Natural killer cell (primary cell): ENCODE measurements at regions not wholly inside any gene's neighbourhood (a gene's known extent, or its start where the extent isn't known, plus 50 kb on each side); places are given as distances from the start of the nearest gene placed in this dataset.

Source experiments
- ATAC-seq, 3 donors: fragments of 150-1000 bp in 2 of 3; fragments of 200-7000 bp in 1 of 3; cut with Tn5 transposase; 1 replicate in 1 of 3; 2 replicates in 2 of 3; pipeline ENCODE4 v1.10.0; 2021; ENCODE audit warnings: mild to moderate bottlenecking in 2 of 3, moderate library complexity in 2 of 3
- DNase-seq, 2 donors: peaks; one replicate each; pipeline versions ENCODE4 v3.0.0 to v3.0.0-alpha.2; 2013 to 2021; ENCODE audit warnings: mixed read lengths in 1 of 2
- H3K27ac ChIP-seq: one replicate; pipeline ENCODE4 v1.5.1; 2013; ENCODE audit warnings: mild to moderate bottlenecking, low read length
- H3K27me3 ChIP-seq: one replicate; pipeline ENCODE4 v1.6.1; 2013; ENCODE audit warnings: low read length; ENCODE audit not compliant: control insufficient read depth, insufficient read depth
- H3K36me3 ChIP-seq: one replicate; pipeline ENCODE4 v1.6.1; 2013; ENCODE audit warnings: low read length; ENCODE audit not compliant: control insufficient read depth, insufficient read depth
- H3K4me1 ChIP-seq: one replicate; pipeline ENCODE4 v1.6.1; 2013; ENCODE audit warnings: low read length; ENCODE audit not compliant: control insufficient read depth, insufficient read depth
- H3K4me3 ChIP-seq: one replicate; pipeline ENCODE4 v1.5.1; 2013; ENCODE audit warnings: low read length
- H3K9me3 ChIP-seq: one replicate; pipeline ENCODE4 v1.6.1; 2013; ENCODE audit warnings: low read length; ENCODE audit not compliant: control insufficient read depth, insufficient read depth
- H3K27ac Mint-ChIP-seq, 2 donors: one replicate each; pipeline ENCODE4 v1.8.0; 2022; ENCODE audit warnings: mild to moderate bottlenecking in 2 of 2, mixed read lengths in 2 of 2, moderate library complexity in 1 of 2
- H3K27me3 Mint-ChIP-seq, 2 donors: one replicate each; pipeline ENCODE4 v1.8.0; 2022; ENCODE audit warnings: low read depth in 2 of 2, mixed read lengths in 2 of 2
- H3K36me3 Mint-ChIP-seq: one replicate; pipeline ENCODE4 v1.8.0; 2022; ENCODE audit warnings: mixed read lengths
- H3K4me1 Mint-ChIP-seq, 2 donors: one replicate each; pipeline ENCODE4 v1.8.0; 2022; ENCODE audit warnings: mixed read lengths in 2 of 2
- H3K4me3 Mint-ChIP-seq: one replicate; pipeline ENCODE4 v1.8.0; 2022; ENCODE audit warnings: mild to moderate bottlenecking, moderate library complexity, mixed read lengths
- H3K9me3 Mint-ChIP-seq, 2 donors: one replicate each; pipeline ENCODE4 v1.8.0; 2022; ENCODE audit warnings: mixed read lengths in 2 of 2
- WGBS: methylation state at CpG from one replicate; pipeline ENCODE4 v1.1.7; 2013; ENCODE audit warnings: missing lambda C conversion rate; ENCODE audit not compliant: insufficient coverage; 5-methylcytosine and 5-hydroxymethylcytosine counted together
- intact Hi-C: fragments of 100-400 bp; cut with micrococcal nuclease; formaldehyde crosslinking; loops from one replicate; pipeline ENCODE4 v1.14.2; 2022
- TF ChIP-seq, protein P1 (sequence below): fragments of 200-600 bp; IDR thresholded peaks from one replicate; pipeline ENCODE4 v1.8.0; 2022; ENCODE audit warnings: antibody characterized with exemption

DNA sequence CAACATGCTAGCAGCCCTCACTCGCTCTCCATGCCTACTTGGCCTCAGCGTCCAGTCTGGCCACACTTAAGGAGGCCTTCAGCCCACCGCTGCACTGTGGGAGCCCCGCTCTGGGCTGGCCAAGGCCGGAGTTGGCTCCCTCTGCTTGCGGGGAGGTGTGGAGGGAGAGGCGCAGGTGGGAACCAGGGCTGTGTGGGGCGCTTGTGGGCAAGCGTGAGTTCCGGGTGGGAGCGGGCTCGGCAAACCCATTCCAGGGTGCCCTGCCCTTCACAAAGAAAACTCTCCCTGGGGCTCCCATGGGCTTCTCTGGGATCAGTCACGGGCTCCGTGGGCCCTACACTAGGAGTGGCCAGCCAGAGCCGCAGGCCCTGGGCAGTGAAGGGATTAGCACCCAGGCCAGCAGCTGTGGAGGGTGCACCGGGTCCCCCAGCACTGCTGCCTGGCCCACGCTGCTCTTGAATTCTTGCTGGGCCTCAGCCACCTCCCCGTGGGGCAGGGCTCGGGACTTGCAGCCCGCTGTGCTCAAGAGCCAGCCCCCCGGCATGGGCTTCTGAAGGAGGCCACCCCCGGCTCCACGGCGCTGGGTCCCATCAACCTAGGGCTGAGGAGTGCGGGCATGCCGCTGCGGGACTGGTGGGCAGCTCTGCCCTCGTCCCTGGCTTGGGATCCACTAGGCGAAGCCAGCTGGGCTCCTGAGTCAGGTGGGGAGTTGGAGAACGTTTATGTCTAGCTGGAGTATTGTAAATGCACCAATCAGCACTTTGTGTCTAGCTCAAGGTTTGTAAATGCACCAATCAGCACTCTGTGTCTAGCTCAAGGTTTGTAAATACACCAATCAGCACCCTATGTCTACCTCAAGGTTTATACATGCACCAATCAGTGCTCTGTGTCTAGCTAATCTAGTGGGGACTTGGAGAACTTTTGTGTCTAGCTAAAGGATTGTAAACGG lies 273.6 kb upstream of the SULF2 start:
- H3K27me3 ChIP-seq, result no peaks in the 10 kb centered on the region
- 90% methylated on average over 30 of the region's 31 CpGs for WGBS
- no peaks in the 10 kb centered on the region for H3K4me1 ChIP-seq
- Mint-ChIP-seq H3K27me3 (peaks cover 10 to 28% of the 10 kb centered on the region in 2 donors), H3K9me3 (no peaks in the 10 kb centered on the region), H3K4me3 (no peak overlapping the region), H3K36me3 (no peaks in the 10 kb centered on the region), H3K27ac (no peak overlapping the region), H3K4me1 (no peaks in the 10 kb centered on the region)
- H3K27ac ChIP-seq, result no peak overlapping the region
- no peaks in the 10 kb centered on the region for H3K36me3 ChIP-seq
- TF ChIP-seq, protein P1, sequence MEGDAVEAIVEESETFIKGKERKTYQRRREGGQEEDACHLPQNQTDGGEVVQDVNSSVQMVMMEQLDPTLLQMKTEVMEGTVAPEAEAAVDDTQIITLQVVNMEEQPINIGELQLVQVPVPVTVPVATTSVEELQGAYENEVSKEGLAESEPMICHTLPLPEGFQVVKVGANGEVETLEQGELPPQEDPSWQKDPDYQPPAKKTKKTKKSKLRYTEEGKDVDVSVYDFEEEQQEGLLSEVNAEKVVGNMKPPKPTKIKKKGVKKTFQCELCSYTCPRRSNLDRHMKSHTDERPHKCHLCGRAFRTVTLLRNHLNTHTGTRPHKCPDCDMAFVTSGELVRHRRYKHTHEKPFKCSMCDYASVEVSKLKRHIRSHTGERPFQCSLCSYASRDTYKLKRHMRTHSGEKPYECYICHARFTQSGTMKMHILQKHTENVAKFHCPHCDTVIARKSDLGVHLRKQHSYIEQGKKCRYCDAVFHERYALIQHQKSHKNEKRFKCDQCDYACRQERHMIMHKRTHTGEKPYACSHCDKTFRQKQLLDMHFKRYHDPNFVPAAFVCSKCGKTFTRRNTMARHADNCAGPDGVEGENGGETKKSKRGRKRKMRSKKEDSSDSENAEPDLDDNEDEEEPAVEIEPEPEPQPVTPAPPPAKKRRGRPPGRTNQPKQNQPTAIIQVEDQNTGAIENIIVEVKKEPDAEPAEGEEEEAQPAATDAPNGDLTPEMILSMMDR, result no peak
- ATAC-seq (no peak), DNase-seq (no peak)
- no peaks in the 10 kb centered on the region for H3K9me3 ChIP-seq
- H3K4me3 ChIP-seq, result no peak overlapping the region
- intact Hi-C loops, result no loop called here

DNA sequence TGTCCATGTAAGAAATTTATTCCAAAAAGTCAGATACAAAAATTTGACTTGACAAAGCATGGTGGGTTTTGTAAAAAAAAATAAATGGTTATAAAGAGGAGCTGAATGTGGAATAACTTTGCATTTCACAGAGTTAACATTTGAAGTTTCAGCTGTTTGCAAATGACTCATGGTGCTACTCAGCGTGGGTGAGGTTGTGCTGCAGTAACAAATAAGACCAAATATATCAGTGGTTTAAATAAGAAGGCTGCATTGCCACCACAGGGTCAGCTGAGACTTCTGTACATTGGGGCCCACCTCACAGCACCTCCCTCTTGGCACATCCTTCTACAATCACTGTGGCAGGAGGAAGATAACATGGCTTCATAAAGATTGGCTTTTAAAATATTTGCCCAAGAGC lies 272.5 kb upstream of the SULF2 start:
- ATAC-seq (no peak), DNase-seq (no peak)
- H3K27ac ChIP-seq, result no peak overlapping the region
- no peak overlapping the region for H3K4me3 ChIP-seq
- no peaks in the 10 kb centered on the region for H3K36me3 ChIP-seq
- H3K9me3 Mint-ChIP-seq, result no peaks in the 10 kb centered on the region
- H3K9me3 ChIP-seq, result no peaks in the 10 kb centered on the region
- no peaks in the 10 kb centered on the region for H3K36me3 Mint-ChIP-seq
- TF ChIP-seq, protein P1, result no peak
- peaks cover 7 to 27% of the 10 kb centered on the region in 2 donors for H3K27me3 Mint-ChIP-seq
- intact Hi-C loops, result no loop called here
- H3K4me1 Mint-ChIP-seq, result no peaks in the 10 kb centered on the region
- H3K27me3 ChIP-seq, result no peaks in the 10 kb centered on the region
- no peak overlapping the region for H3K27ac Mint-ChIP-seq
- no peak overlapping the region for H3K4me3 Mint-ChIP-seq
- H3K4me1 ChIP-seq, result no peaks in the 10 kb centered on the region
- 79% methylated on average over 1 of the region's 1 CpG for WGBS

DNA sequence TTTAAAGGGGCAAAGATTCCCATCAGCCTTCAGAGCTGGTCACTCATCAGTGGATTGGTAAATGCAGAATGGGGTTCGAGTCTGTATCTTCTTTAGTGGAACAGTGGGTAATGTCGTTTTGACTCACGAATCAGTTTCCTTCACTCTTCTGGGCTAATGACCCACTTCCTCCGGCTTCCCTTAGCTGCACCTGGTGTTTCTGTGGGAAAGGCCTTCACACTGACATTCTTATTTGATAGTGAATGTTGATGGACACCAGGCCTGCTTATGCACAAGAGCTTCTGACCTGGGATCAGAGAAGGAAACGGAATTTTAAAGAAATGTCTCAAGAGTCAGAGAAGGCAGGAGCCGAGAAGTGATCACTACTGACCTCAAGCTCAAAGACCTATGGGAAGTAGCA lies 272.0 kb upstream of the SULF2 start:
- no peak overlapping the region for H3K27ac Mint-ChIP-seq
- Histone ChIP-seq H3K9me3 (no peaks in the 10 kb centered on the region), H3K4me3 (no peak overlapping the region), H3K27ac (no peak overlapping the region), H3K36me3 (no peaks in the 10 kb centered on the region), H3K27me3 (no peaks in the 10 kb centered on the region), H3K4me1 (no peaks in the 10 kb centered on the region)
- TF ChIP-seq, protein P1, result no peak
- no peak for ATAC-seq
- H3K4me3 Mint-ChIP-seq, result no peak overlapping the region
- no peaks in the 10 kb centered on the region for H3K4me1 Mint-ChIP-seq
- intact Hi-C loops, result no loop called here
- H3K9me3 Mint-ChIP-seq, result no peaks in the 10 kb centered on the region
- DNase-seq, result no peak
- WGBS, result 77% methylated on average over 4 of the region's 6 CpGs
- no peaks in the 10 kb centered on the region for H3K36me3 Mint-ChIP-seq
- peaks cover 7 to 27% of the 10 kb centered on the region in 2 donors for H3K27me3 Mint-ChIP-seq

DNA sequence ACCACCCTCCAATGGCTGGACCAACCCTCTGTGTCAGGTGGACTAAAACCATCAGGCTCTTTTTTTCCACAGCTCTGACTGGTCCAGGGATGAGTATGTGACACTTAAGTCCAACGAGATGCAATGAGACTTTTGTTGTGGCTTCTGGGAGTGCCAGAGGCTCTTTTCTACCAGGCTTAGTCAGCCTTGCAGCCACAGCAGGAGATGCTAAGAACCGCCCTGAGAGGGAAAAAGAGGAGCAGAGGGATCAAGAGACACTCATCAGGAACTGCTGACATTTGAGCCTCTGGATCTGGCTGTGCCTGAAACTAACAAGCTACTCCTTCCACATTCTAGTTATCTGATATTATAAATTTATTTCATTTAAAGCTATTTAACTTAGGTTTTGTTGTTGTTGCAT lies 270.9 kb upstream of the SULF2 start:
- no peaks in the 10 kb centered on the region for H3K36me3 ChIP-seq
- Mint-ChIP-seq H3K4me3 (no peak overlapping the region), H3K27me3 (peaks cover 7 to 27% of the 10 kb centered on the region in 2 donors), H3K9me3 (no peaks in the 10 kb centered on the region), H3K36me3 (no peaks in the 10 kb centered on the region), H3K4me1 (no peaks in the 10 kb centered on the region), H3K27ac (no peak overlapping the region)
- no peaks in the 10 kb centered on the region for H3K9me3 ChIP-seq
- WGBS, result 62% methylated on average over 2 of the region's 2 CpGs
- H3K27me3 ChIP-seq, result no peaks in the 10 kb centered on the region
- H3K27ac ChIP-seq, result no peak overlapping the region
- TF ChIP-seq, protein P1, result no peak
- intact Hi-C loops, result no loop called here
- H3K4me1 ChIP-seq, result no peaks in the 10 kb centered on the region
- no peak for ATAC-seq
- H3K4me3 ChIP-seq, result no peak overlapping the region
- DNase-seq, result no peak
